IMR-90 (cell line): ENCODE measurements at regions not wholly inside any gene's neighbourhood (a gene's known extent, or its start where the extent isn't known, plus 50 kb on each side); places are given as distances from the start of the nearest gene placed in this dataset.

Experiments used
- ATAC-seq: fragments of 200-7000 bp; cut with Tn5 transposase; 2 replicates; pipeline ENCODE4 v1.9.1; 2020; ENCODE audit warnings: low read depth, mild to moderate bottlenecking, moderate library complexity
- BruUV-seq: library from RNA; stranded (reverse); fragments of 400-500 nt; replicated peaks from 2 replicates; lab custom pipeline; 2021; lab: Mats Ljungman, UMichigan
- CTCF ChIA-PET: fragments of 300-600 bp; formaldehyde crosslinking; extraction: SDS; loops from one replicate; lab custom pipeline; 2021; ENCODE audit warnings: antibody characterized with exemption; lab: Yijun Ruan, JAX
- POLR2A ChIA-PET: fragments of 300-600 bp; sonication (Branson Sonifier 250); formaldehyde crosslinking; loops from one replicate; lab custom pipeline; 2022; ENCODE audit warnings: antibody characterized with exemption; ENCODE audit not compliant: unreplicated experiment; lab: Charles Lee
- DNase-seq: peaks from one replicate; pipeline ENCODE4 v3.0.0; 2013
- H2AFZ ChIP-seq: replicated peaks from 2 replicates; pipeline ENCODE3; 2013; ENCODE audit warnings: low read length, mild to moderate bottlenecking; ENCODE audit not compliant: poor library complexity
- H2AK5ac ChIP-seq: 2 replicates; pipeline ENCODE4 v1.6.1; 2013; ENCODE audit warnings: low read depth, low read length, inconsistent platforms
- H2AK9ac ChIP-seq: replicated peaks from 2 replicates; pipeline ENCODE3; 2013; ENCODE audit warnings: mild to moderate bottlenecking, low read depth, low read length, moderate library complexity; ENCODE audit not compliant: poor library complexity
- H2BK120ac ChIP-seq: 2 replicates; pipeline ENCODE4 v1.6.1; 2013; ENCODE audit warnings: low read depth, low read length, inconsistent platforms
- H2BK15ac ChIP-seq: 3 replicates; pipeline ENCODE4 v1.6.1; 2013; ENCODE audit warnings: low read depth, low read length, inconsistent platforms
- H2BK20ac ChIP-seq: 2 replicates; pipeline ENCODE4 v1.6.1; 2013; ENCODE audit warnings: low read depth, mild to moderate bottlenecking, inconsistent platforms, low read length, moderate library complexity
- H2BK5ac ChIP-seq: 2 replicates; pipeline ENCODE4 v1.6.1; 2013; ENCODE audit warnings: mild to moderate bottlenecking, low read depth, low read length, inconsistent platforms; ENCODE audit not compliant: poor library complexity, severe bottlenecking
- H3K14ac ChIP-seq: replicated peaks from 2 replicates; pipeline ENCODE4 v1.6.1; 2013; ENCODE audit warnings: low read depth, low read length, inconsistent platforms
- H3K18ac ChIP-seq: 2 replicates; pipeline ENCODE4 v1.6.1; 2013; ENCODE audit warnings: low read depth, low read length, control low read depth
- H3K23ac ChIP-seq: 2 replicates; pipeline ENCODE4 v1.6.1; 2013; ENCODE audit warnings: low read depth, low read length, inconsistent platforms
- H3K27ac ChIP-seq: 2 replicates; pipeline ENCODE4 v1.5.1; 2013; ENCODE audit warnings: mild to moderate bottlenecking, control low read depth, low read length; ENCODE audit not compliant: insufficient read depth
- H3K27me3 ChIP-seq: 2 replicates; pipeline ENCODE4 v1.6.1; 2013; ENCODE audit warnings: low read length; ENCODE audit not compliant: control insufficient read depth, insufficient read depth
- H3K36me3 ChIP-seq: 2 replicates; pipeline ENCODE4 v1.6.1; 2013; ENCODE audit warnings: low read length, mixed read lengths; ENCODE audit not compliant: control insufficient read depth, insufficient read depth
- H3K4ac ChIP-seq: 2 replicates; pipeline ENCODE4 v1.6.1; 2013; ENCODE audit warnings: low read depth, low read length, inconsistent platforms
- H3K4me1 ChIP-seq: 2 replicates; pipeline ENCODE4 v1.6.1; 2013; ENCODE audit warnings: low read length, mixed read lengths; ENCODE audit not compliant: control insufficient read depth, insufficient read depth
- H3K4me2 ChIP-seq: 2 replicates; pipeline ENCODE4 v1.6.1; 2013; ENCODE audit warnings: low read depth, mild to moderate bottlenecking, control low read depth, low read length, moderate library complexity
- H3K4me3 ChIP-seq: 2 replicates; pipeline ENCODE4 v1.5.1; 2013; ENCODE audit warnings: low read depth, mild to moderate bottlenecking, control low read depth, low read length, moderate library complexity; ENCODE audit not compliant: insufficient read depth
- H3K56ac ChIP-seq: 2 replicates; pipeline ENCODE4 v1.6.1; 2013; ENCODE audit warnings: low read length, inconsistent platforms; ENCODE audit not compliant: insufficient read depth; ENCODE audit errors: extremely low read depth
- H3K79me1 ChIP-seq, 2 experiments: 2 replicates each; pipeline ENCODE4 v1.6.1; 2013; ENCODE audit warnings: low read length in 2 of 2, inconsistent platforms in 1 of 2, low read depth in 1 of 2
- H3K9ac ChIP-seq: 2 replicates; pipeline ENCODE4 v1.6.1; 2013; ENCODE audit warnings: low read depth, low read length, control low read depth
- H3K9me1 ChIP-seq: 2 replicates; pipeline ENCODE4 v1.6.1; 2013; ENCODE audit warnings: low read length, inconsistent platforms; ENCODE audit not compliant: insufficient read depth
- H3K9me3 ChIP-seq: 2 replicates; pipeline ENCODE4 v1.6.1; 2013; ENCODE audit warnings: low read length; ENCODE audit not compliant: control insufficient read depth, insufficient read depth
- H4K20me1 ChIP-seq: 2 replicates; pipeline ENCODE4 v1.6.1; 2013; ENCODE audit warnings: low read length, inconsistent platforms; ENCODE audit not compliant: insufficient read depth
- H4K5ac ChIP-seq: 2 replicates; pipeline ENCODE4 v1.6.1; 2013; ENCODE audit warnings: mild to moderate bottlenecking, low read depth, low read length, control low read depth
- H4K8ac ChIP-seq, 2 experiments: 2 replicates each; pipeline ENCODE4 v1.6.1; 2013; ENCODE audit warnings: low read depth in 2 of 2, low read length in 2 of 2, control low read depth in 1 of 2, inconsistent platforms in 1 of 2
- H4K91ac ChIP-seq: 2 replicates; pipeline ENCODE4 v1.6.1; 2013; ENCODE audit warnings: low read depth, low read length, inconsistent platforms; ENCODE audit not compliant: insufficient read depth
- CHD1 ChIP-seq: IDR thresholded peaks from 2 replicates; pipeline ENCODE4 v1.6.1; 2012; ENCODE audit warnings: low read depth, low read length, improper control_type of control experiment
- FOS ChIP-seq: fragments of 150-350 bp; IDR thresholded peaks from 2 replicates; pipeline ENCODE4 v1.6.1; 2016; ENCODE audit warnings: low read depth, low read length
- MAFK ChIP-seq: IDR thresholded peaks from 2 replicates; pipeline ENCODE4 v1.6.1; 2012; ENCODE audit warnings: low read depth, low read length, improper control_type of control experiment
- MAZ ChIP-seq: IDR thresholded peaks from 2 replicates; pipeline ENCODE4 v1.6.1; 2012; ENCODE audit warnings: low read depth, mild to moderate bottlenecking, low read length, improper control_type of control experiment, moderate library complexity, borderline replicate concordance
- NFE2L2 ChIP-seq: fragments of 150-350 bp; IDR thresholded peaks from 2 replicates; pipeline ENCODE4 v1.6.1; 2016; ENCODE audit warnings: low read depth, mild to moderate bottlenecking, low read length
- RFX5 ChIP-seq: IDR thresholded peaks from 2 replicates; pipeline ENCODE4 v1.8.0; 2012; ENCODE audit warnings: low read depth, mild to moderate bottlenecking, low read length, moderate library complexity
- SMC3 ChIP-seq: fragments of 150-350 bp; IDR thresholded peaks from 2 replicates; pipeline ENCODE4 v1.6.1; 2016; ENCODE audit warnings: low read depth, mild to moderate bottlenecking, antibody characterized with exemption, low read length, moderate library complexity
- WGBS, 2 experiments: methylation state at CpG; one replicate each; pipeline versions ENCODE4 v1.1.5 to v1.1.7; 2013; ENCODE audit warnings: missing lambda C conversion rate in 2 of 2; ENCODE audit not compliant: insufficient read length in 1 of 2; ENCODE audit errors: extremely low coverage in 2 of 2; 5-methylcytosine and 5-hydroxymethylcytosine counted together
- dilution Hi-C: fragments of 300-500 bp; cut with HindIII; formaldehyde crosslinking; loops from one replicate; pipeline ENCODE4 v1.14.3; 2018; ENCODE audit warnings: low sequenced_read_pairs; ENCODE audit not compliant: unreplicated experiment
- in situ Hi-C: fragments of 300-500 bp; cut with MboI; formaldehyde crosslinking; loops from 3 replicates; pipeline ENCODE4 v1.14.3; 2019; ENCODE audit warnings: low sequenced_read_pairs, inconsistent platforms, mixed read lengths
- intact Hi-C: fragments of 100-400 bp; cut with micrococcal nuclease; formaldehyde crosslinking; loops from 2 replicates; pipeline ENCODE4 v1.10.0; 2022
- TF ChIP-seq, protein P1 (sequence below): fragments of 150-350 bp; IDR thresholded peaks from 2 replicates; pipeline ENCODE4 v1.6.1; 2017; ENCODE audit warnings: mild to moderate bottlenecking, antibody characterized with exemption, low read length, low read depth
- TF ChIP-seq, protein P2 (sequence below): conservative IDR thresholded peaks from 2 replicates; pipeline ENCODE4 v1.5.1; 2012; ENCODE audit warnings: mild to moderate bottlenecking, low read depth, low read length, improper control_type of control experiment

DNA sequence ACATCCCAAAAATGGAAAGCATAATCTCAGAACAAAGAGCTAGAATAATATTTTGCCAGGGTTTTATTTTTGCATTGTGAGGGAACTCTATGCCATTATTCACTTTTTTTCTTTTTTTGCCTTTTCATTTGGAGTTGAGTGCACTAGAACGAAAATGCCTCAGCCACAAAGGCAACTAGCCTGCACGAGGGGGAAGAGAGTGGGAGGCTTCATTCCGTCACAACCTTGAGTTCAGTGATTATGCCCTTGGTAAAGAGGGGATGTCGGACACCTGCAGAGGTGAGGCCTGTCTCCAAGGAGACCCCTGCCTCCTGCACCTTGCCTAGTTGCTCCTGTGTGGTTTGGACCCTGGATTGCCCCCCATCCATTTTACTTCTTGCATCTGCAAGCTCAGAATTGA lies 232.7 kb downstream of the TEX36 start:
- no peak for ATAC-seq
- Histone ChIP-seq H2AFZ (no peak overlapping the region), H3K36me3 (no peaks in the 10 kb centered on the region), H3K79me1 (no peaks in the 10 kb centered on the region), H3K27ac (no peak overlapping the region), H3K14ac (no peak overlapping the region), H2BK15ac (no peak overlapping the region), H3K56ac (no peak overlapping the region), H3K18ac (no peak overlapping the region), H3K4me3 (no peak overlapping the region), H3K9me3 (no peaks in the 10 kb centered on the region), H2AK9ac (no peak overlapping the region), H3K4me2 (no peak overlapping the region), H2BK5ac (no peak overlapping the region), H2BK20ac (no peak overlapping the region), H3K9me1 (no peaks in the 10 kb centered on the region), H4K5ac (no peak overlapping the region), H4K91ac (no peak overlapping the region), H3K9ac (no peak overlapping the region), H4K8ac (no peak overlapping the region), H3K27me3 (peaks cover 5% of the 10 kb centered on the region), H2BK120ac (no peak overlapping the region), H3K4me1 (no peaks in the 10 kb centered on the region), H4K20me1 (no peaks in the 10 kb centered on the region), H3K4ac (no peak overlapping the region), H3K23ac (no peak overlapping the region), H2AK5ac (no peak overlapping the region)
- BruUV-seq = no TSS peak
- in situ Hi-C loops = no loop called here
- ChIA-PET CTCF (interaction anchor here (2.5 kb wide), 1 partner anchor 10 kb away, joined by 9 read pairs; no protein-coding TSS in a partner anchor), POLR2A (no interaction called here)
- intact Hi-C loops = no loop called here
- TF ChIP-seq CHD1 (no peak), MAFK (no peak), RFX5 (no peak), FOS (no peak), SMC3 (no peak), NFE2L2 (no peak), MAZ (no peak)
- TF ChIP-seq, protein P1, sequence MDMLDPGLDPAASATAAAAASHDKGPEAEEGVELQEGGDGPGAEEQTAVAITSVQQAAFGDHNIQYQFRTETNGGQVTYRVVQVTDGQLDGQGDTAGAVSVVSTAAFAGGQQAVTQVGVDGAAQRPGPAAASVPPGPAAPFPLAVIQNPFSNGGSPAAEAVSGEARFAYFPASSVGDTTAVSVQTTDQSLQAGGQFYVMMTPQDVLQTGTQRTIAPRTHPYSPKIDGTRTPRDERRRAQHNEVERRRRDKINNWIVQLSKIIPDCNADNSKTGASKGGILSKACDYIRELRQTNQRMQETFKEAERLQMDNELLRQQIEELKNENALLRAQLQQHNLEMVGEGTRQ = no peak
- TF ChIP-seq, protein P2, sequence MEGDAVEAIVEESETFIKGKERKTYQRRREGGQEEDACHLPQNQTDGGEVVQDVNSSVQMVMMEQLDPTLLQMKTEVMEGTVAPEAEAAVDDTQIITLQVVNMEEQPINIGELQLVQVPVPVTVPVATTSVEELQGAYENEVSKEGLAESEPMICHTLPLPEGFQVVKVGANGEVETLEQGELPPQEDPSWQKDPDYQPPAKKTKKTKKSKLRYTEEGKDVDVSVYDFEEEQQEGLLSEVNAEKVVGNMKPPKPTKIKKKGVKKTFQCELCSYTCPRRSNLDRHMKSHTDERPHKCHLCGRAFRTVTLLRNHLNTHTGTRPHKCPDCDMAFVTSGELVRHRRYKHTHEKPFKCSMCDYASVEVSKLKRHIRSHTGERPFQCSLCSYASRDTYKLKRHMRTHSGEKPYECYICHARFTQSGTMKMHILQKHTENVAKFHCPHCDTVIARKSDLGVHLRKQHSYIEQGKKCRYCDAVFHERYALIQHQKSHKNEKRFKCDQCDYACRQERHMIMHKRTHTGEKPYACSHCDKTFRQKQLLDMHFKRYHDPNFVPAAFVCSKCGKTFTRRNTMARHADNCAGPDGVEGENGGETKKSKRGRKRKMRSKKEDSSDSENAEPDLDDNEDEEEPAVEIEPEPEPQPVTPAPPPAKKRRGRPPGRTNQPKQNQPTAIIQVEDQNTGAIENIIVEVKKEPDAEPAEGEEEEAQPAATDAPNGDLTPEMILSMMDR = no peak
- dilution Hi-C loops = no loop called here
- WGBS, 2 experiments = no CpG with 5 or more reads among the region's 4 CpGs
- DNase-seq = no peak
